A673 (cell line): ENCODE measurements at regions not wholly inside any gene's neighbourhood (a gene's known extent, or its start where the extent isn't known, plus 50 kb on each side); places are given as distances from the start of the nearest gene placed in this dataset.

Experiments
- EZH2 ChIP-seq: fragments of 200-600 bp; sonication (generic); IDR thresholded peaks from 2 replicates; pipeline ENCODE4 v1.6.1; 2017; ENCODE audit warnings: borderline replicate concordance, low read depth, mild to moderate bottlenecking, mixed read lengths, antibody characterized with exemption, low read length; ENCODE audit not compliant: poor library complexity, severe bottlenecking
- TF ChIP-seq, protein P1 (sequence below): fragments of 300-800, 200-600 bp; sonication (generic); conservative IDR thresholded peaks from 2 replicates; pipeline ENCODE4 v1.5.1; 2017; ENCODE audit warnings: low read depth, mild to moderate bottlenecking, antibody characterized with exemption, low read length, moderate library complexity, mixed read lengths

DNA sequence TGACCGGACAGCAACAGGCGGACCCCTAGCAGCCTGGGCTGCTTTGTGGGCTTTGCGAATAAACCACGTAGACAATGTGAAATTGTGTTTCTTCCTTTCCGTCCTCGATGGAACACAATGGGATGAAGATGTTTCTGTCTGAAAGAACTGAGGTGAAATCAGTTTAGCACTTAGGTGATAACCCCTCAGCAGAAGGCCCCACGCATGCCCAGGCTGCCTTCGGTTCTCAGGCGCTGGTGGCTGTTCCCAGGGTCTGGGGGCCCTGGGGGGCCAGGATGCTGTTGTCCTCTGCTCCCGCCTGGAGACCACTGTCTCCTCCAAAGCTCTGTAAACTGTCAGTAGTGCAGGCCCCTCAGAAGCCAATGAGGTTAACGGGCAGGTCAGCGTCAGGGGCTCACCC, 73.9 kb upstream of the HGFAC start:
- TF ChIP-seq, protein P1, sequence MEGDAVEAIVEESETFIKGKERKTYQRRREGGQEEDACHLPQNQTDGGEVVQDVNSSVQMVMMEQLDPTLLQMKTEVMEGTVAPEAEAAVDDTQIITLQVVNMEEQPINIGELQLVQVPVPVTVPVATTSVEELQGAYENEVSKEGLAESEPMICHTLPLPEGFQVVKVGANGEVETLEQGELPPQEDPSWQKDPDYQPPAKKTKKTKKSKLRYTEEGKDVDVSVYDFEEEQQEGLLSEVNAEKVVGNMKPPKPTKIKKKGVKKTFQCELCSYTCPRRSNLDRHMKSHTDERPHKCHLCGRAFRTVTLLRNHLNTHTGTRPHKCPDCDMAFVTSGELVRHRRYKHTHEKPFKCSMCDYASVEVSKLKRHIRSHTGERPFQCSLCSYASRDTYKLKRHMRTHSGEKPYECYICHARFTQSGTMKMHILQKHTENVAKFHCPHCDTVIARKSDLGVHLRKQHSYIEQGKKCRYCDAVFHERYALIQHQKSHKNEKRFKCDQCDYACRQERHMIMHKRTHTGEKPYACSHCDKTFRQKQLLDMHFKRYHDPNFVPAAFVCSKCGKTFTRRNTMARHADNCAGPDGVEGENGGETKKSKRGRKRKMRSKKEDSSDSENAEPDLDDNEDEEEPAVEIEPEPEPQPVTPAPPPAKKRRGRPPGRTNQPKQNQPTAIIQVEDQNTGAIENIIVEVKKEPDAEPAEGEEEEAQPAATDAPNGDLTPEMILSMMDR = no peak
- TF ChIP-seq EZH2 = no peak
